HG03196 (cell line): ENCODE measurements at regions not wholly inside any gene's neighbourhood (a gene's known extent, or its start where the extent isn't known, plus 50 kb on each side); places are given as distances from the start of the nearest gene placed in this dataset.

Experiments
- ATAC-seq: cut with Tn5 transposase; IDR thresholded peaks from one replicate; pipeline ENCODE4 v1.9.1; 2021; ENCODE audit not compliant: unreplicated experiment

- ATAC-seq, result no peak
Measured at GRCh38 chr15:62532367-62532766, 367.3 kb upstream of the C2CD4B start.

GRCh38 chr15:62533687-62534086 is 368.6 kb upstream of the C2CD4B start:
- ATAC-seq, result no peak

- ATAC-seq, result no peak
Measured at GRCh38 chr15:62534996-62535395, 369.9 kb upstream of the C2CD4B start.

- no peak for ATAC-seq
Measured at GRCh38 chr15:62539236-62539635, 374.2 kb upstream of the C2CD4B start.

- ATAC-seq, result no peak
Measured at GRCh38 chr15:62541250-62541649, 376.2 kb upstream of the C2CD4B start.

GRCh38 chr15:62541846-62542245 is 376.8 kb upstream of the C2CD4B start:
- ATAC-seq, result no peak

- no peak for ATAC-seq
Measured at GRCh38 chr15:62544446-62544845, 379.4 kb upstream of the C2CD4B start.

- ATAC-seq, result no peak
Measured at GRCh38 chr15:62545467-62546227, 380.6 kb upstream of the C2CD4B start.

- ATAC-seq, result no peak
Measured at GRCh38 chr15:62546628-62547027, 381.5 kb upstream of the C2CD4B start.

- ATAC-seq, result no peak
Measured at GRCh38 chr15:62547584-62547983, 382.5 kb upstream of the C2CD4B start.

- no peak for ATAC-seq
Measured at GRCh38 chr15:62549345-62549970, 384.4 kb upstream of the C2CD4B start.

- no peak for ATAC-seq
Measured at GRCh38 chr15:62550106-62550505, 385.0 kb upstream of the C2CD4B start.

- ATAC-seq, result no peak
Measured at GRCh38 chr15:62552444-62552843, 387.4 kb upstream of the C2CD4B start.

- ATAC-seq, result no peak
Measured at GRCh38 chr15:62553911-62554563, 389.0 kb upstream of the C2CD4B start.

- ATAC-seq, result no peak
Measured at GRCh38 chr15:62558640-62559380, 393.7 kb upstream of the C2CD4B start.

GRCh38 chr15:62559381-62559733 is 394.3 kb upstream of the C2CD4B start:
- no peak for ATAC-seq

- no peak for ATAC-seq
Measured at GRCh38 chr15:62561059-62561519, 396.0 kb upstream of the C2CD4B start.

- ATAC-seq, result no peak
Measured at GRCh38 chr15:62561571-62561970, 396.5 kb upstream of the C2CD4B start.

- no peak for ATAC-seq
Measured at GRCh38 chr15:62564886-62565633, 400.0 kb upstream of the C2CD4B start.

GRCh38 chr15:62565634-62566026 is 400.5 kb upstream of the C2CD4B start:
- ATAC-seq, result no peak

- no peak for ATAC-seq
Measured at GRCh38 chr15:62566248-62566647, 401.2 kb upstream of the C2CD4B start.
